Forelimb muscle (tissue), 1 donor: ENCODE measurements at regions not wholly inside any gene's neighbourhood (a gene's known extent, or its start where the extent isn't known, plus 50 kb on each side); places are given as distances from the start of the nearest gene placed in this dataset.
"Not testable (repeated sequence)": the region's sequence is repeated elsewhere in the genome, so short reads cannot be mapped to it uniquely, and the experiment has no call there.

Experiments used
- DNase-seq: peaks from one replicate; pipeline ENCODE4 v3.0.0-alpha.2; 2013; ENCODE audit warnings: low read depth

DNA sequence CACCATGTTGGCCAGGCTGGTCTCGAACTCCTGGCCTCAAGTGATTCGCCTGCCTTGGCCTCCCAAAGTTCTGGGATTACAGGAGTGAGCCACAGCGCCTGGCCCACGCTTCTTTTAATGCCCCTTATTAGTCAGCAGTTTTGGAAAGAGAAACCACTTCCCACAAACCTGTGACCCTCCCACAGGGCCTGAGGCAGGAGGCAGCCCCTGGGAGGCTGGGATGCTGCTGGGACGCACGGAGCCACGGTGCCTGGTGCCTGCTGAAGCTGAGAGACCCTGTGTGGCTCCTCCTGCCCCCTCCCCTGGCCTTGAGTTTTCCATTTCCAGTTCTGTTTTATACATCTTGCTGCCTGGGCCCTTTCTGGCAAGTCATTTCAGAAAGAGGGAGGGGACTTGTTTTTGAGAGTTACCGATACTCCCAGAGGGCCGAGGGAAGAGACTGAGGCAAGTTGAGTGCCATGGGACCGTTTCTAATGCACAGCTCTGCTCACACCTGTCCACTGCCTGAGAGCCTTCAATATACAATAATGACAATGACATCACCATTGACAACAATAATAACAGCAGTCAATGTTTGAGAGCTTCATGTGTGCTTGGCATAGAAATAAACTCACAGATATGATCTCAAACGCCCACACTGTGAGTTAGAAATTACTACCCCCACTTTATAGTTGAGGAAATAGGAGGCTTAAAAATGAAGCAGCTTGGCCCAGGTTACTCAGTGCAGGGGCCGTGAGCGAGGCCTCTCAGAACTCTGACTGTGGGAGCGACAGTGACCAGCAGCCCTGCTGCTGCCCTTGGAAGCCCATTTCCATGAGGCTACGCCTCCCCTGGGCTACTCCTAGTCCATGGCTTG lies 78.1 kb upstream of the YWHAQ start:
- no peak for DNase-seq

DNA sequence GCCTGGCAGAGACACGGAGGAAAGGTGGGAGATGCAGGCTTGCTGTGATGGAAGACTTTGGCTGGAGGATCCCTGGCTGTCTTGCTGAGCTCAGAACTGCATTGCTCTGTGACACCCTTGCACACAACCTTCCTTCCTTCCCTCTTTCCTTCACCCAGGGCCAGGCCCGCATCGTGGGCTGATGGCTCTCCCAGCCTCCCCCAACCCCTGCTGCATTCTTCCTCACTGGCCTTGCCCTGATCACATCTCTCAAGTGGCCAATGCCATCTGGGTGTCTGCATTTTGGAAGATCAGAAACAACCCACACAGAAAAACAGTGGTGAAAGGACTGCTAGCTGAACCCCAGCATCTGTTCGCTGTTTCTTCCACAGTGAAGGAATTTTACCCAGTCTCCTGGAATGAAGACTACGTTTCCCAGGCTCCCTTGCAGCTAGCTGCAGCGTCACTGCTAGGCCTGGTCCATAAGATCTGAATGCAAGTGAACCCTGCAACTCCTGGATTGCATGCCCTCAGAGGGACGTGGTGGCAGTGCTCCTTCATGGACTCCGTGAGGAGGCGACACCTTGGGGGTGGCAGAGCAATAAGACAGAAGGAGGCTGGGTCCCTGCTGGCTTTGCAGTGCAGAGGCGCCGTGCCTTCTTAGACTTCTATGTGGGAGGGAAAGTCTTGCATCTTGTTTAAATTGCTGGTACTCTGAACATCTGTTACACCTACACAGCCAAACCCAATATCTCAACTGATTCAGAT lies 78.9 kb upstream of the YWHAQ start:
- no peak for DNase-seq

DNA sequence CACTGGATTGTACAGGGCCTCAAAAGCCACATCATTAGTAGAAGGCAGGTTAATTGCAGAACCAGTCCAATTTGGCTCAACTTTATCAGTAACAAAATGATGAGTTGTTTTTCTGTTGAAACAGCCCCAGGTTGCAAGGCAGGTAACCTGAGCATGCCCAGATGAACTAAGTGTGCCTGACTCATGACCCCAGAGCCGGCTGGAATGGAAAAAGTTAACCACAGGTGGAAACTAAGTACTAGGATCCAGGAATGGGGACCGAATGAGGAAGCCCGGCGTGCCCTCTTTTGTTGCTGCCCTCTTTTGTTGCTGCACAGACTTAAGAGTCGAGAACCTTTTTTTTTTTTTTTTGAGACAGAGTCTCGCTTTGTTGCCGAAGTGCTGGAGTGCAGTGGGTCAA lies 79.5 kb upstream of the YWHAQ start:
- DNase-seq: no peak

DNA sequence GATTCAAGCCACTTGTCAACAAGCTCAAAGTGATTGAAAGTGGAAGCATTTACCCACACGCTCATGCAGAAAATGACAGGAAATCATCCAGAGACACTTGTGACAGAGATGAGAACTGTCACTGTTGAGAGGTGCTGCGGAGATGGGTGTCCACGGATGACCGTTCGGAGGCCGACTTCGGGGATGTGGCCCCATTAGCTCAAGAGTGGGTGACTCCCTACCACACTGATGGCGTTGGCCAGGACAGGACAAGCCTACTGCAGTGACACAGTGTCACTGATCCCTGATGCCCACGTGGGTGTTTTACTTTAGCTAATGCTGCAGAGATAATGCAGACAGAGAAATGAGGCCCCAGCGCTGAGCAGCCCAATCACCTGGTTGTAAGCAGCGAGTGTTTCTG lies 81.5 kb upstream of the YWHAQ start:
- DNase-seq: no peak

DNA sequence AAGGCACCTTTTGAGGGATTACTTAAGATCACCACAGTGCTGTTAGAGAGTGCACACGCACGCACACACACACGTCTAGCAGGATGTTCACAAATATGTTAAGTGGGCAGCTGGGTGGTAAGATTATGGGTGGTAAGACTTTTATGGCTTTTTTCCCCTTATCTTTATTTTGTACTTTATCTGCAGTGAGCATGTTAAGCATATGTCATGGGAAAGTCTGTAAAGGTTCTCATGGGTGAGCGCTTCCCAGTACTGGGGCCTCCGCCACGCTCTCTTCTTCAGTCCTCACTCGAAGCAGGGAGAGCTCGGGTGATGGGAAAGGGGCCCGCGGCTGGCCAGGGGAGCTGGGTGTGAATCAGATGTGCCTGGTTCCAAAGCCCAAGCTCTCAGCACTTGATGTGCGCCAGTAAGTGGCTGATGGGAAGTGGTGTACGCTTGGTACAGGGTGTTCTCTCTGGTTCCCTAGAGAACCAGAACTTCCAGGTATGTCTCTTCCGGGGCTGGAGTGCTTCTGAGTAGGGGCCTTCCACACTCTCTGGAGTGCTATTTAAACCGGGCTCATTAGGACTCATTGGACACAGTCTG lies 83.9 kb upstream of the YWHAQ start:
- DNase-seq: no peak

GRCh38 chr2:9715238-9715637 lies 84.4 kb upstream of the YWHAQ start:
- DNase-seq: no peak

DNA sequence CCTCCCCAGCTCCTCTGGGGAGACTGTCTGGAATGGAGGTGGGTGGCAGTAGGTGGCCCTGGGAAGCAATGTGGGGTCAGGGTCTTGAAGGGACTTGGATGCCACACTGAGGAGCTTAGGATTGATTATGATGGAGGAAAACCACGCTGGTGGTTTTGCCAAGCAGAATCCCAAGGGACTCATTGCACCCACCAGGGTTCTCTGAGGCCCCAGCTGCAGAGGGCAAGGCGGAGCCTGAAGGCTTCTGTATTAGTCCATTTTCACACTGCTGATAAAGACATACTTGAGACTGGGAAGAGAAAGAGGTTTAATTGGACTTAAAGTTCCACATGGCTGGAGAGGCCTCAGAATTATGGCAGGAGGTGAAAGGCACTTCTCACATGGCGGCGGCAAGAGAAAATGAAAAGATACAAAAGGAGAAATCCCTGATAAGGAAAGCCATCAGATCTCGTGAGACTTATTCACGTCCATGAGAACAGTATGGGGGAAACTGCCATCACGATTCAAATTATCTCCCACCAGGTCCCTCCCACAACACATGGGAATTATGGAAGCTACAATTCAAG lies 87.2 kb upstream of the YWHAQ start:
- no peak for DNase-seq

DNA sequence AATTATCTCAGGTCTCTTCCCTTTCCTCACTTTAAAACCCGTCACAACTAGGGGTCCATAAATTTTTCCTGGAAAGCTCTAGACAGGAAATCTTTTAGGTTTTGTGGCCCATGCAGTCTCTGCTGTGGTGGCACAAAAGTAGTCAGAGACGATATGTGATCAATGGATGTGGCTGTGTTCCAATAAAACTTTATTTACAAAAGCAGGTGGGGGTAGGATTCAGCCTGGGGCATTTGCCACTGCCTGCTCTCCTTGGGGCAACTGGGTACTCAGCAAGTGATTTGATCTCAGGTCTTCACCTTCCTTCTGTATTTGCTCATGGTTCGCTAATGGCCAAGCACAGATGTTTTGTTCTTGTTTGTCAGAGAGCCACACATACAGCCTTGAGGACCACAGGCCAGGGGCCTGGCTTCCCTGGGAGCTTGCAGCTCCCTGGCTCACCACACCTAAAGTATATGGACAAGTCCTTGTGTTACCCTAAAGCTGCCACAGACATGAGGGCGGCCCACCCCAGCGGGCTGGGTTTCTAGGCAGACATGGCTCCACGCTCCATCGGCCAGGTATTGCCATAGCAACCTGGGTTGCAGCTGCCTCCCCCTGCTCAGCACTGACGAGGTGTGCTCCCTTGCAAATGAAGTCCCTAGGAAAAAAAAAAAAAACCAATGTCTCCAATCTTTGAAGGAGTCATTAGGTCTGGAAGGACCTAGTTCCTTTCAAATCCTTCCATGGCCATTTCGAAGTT lies 89.7 kb upstream of the YWHAQ start:
- DNase-seq: no peak

DNA sequence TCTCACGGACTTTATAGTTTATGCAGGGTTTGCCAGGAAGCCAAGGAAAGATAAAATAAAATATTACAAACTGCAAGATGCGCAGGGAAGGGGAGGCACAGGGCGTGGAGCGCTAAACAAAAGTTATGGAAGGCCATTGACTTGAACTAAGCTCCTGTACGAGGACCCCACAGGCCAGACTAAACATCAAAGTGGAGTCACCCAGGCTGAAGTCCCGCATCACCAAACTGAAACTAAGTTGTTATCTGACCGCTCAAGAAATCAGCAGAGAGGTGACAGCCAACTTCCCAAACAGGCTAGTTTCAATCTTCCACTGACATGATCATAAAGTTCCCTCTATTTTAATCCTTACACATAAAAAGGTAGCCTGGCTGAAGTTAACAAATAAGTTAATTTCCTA lies 90.5 kb upstream of the YWHAQ start:
- no peak for DNase-seq

- DNase-seq: no peak
Observed at GRCh38 chr2:9722451-9722850, 91.7 kb upstream of the YWHAQ start.

GRCh38 chr2:9724565-9724964 lies 93.8 kb upstream of the YWHAQ start:
- DNase-seq: no peak

DNA sequence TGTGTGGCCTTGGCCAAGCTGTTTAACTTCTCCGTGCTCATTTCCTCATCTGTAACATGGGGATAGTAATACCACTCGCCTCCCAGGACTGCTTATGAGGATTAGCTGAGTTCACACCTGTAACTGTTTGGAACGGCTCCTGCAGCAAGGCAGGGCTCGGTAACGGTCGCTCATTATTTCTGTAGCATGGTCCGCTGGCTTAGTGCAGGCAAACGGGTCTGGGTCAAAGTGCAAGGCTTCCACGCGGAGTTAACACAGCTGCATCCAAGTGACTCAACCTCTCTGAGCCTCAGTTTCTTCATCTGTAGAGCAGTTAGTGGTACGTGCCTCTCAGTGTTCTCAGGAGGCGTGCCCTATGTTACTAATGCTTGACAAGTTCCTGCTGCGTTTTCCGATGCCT lies 94.3 kb upstream of the YWHAQ start:
- DNase-seq: no peak

- not testable (repeated sequence) for DNase-seq
Observed at GRCh38 chr2:9726016-9726415, 95.2 kb upstream of the YWHAQ start.

DNA sequence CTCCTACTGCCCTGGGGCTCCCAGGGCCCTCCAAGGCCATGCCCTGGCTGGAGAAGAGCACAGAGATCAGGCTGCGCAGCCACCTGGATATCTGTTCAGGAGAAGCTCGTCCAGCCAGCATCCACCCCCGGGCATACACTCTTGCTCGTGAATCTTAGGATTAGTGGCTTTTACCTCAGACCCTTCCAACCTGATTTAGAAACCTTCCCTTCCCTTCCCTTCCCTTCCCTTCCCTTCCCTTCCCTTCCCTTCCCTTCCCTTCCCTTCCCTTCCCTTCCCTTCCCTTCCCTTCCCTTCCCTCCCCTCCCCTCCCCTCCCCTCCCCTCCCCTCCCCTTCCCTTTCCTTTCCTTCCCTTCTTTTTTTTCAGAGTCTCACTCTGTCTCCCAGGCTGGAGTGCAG lies 99.7 kb upstream of the YWHAQ start:
- not testable (repeated sequence) for DNase-seq

DNA sequence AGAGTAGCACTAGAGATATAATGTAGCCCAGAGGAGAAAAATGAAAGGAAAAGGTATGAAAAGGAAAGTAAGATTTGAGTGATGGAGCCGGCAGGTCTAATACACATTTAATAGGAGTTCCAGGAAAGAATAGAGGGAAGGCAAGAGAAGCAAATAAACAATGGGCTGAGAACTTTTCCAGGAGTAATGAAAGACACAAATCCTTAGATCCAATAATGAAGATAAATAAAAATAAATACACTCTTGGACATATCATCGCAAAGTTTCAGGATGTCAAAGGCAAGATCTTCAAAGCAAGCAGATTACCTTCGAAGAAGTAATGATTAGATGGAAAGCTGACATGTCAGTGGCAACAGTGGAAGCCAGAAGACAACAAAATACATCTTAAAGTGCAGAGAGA lies 102.0 kb upstream of the YWHAQ start:
- DNase-seq: no peak

DNA sequence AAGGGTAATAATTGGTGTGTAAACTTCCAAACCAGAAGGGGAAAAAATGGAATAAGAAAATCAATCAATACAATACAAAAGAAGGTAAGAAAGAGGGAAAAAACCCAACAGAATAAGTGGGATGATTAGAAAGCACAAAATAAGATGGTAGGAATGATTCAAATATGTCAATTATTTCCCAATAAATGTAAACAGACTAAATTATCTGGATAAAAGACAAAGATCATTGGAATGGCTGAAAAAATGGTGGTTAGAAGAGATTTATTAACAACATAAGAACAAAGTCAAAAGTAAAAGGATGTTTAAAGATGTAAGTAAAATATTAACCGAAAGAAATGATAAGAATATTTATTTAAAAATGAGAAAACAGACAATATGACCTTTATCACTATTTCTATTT lies 103.5 kb upstream of the YWHAQ start:
- DNase-seq: no peak

DNA sequence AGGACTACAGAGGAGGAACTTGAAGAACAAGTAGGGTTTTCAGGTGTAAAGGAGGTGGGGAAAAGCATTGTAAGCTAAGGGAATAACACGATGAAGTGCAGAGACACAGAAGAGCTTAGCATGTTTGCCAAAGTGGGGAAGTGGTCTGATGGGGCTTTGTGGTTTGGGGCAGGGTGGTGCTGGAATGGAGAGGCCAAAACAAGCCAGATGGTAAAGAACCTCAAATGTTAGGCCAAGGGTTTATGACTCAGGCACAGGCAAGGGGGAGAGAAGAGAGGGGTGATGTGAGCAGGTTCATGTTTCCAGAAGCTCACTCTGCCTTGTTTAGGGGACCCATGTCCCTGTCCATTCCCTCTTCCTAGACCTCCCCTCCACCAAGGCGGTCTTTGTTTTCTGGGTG lies 104.5 kb upstream of the YWHAQ start:
- no peak for DNase-seq

DNA sequence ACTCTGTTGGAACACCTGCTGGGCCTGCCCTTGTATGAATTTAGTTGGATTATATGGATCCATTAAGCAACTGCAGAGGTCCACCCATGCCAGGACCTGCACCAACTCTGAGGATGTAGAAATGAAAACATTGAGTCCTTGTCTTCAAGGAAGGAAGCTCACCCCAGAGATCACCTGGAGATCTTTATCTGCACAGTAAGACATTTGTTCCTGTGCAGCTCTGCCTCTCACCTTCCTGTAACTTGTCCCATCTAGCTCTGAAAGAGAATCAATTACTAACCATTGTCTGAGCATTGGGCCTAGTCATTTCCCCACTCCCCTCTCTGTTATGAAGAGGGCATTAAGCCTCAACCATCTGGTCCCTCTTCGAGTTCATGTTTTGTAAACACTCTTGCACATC lies 105.2 kb upstream of the YWHAQ start:
- no peak for DNase-seq

GRCh38 chr2:9737053-9737875 lies 106.0 kb upstream of the TAF1B start:
- DNase-seq: no peak

GRCh38 chr2:9738062-9738461 lies 105.2 kb upstream of the TAF1B start:
- DNase-seq: no peak
